Right atrium auricular region (tissue), 2 donors: ENCODE measurements at regions not wholly inside any gene's neighbourhood (a gene's known extent, or its start where the extent isn't known, plus 50 kb on each side); places are given as distances from the start of the nearest gene placed in this dataset.

Source experiments
- DNase-seq: peaks from one replicate; pipeline ENCODE4 v3.0.0-alpha.2; 2019; ENCODE audit warnings: low spot score
- H3K27ac ChIP-seq, 2 donors: fragments of 200-600 bp; sonication (generic); 1 replicate in 1 of 2; 2 replicates in 1 of 2; pipeline ENCODE4 v1.5.1; 2016 to 2019
- H3K27me3 ChIP-seq, 2 donors: fragments of 200-600 bp; sonication (generic); one replicate each; pipeline versions ENCODE4 v1.5.1 to v1.6.0; 2017 to 2019
- H3K36me3 ChIP-seq: fragments of 200-600 bp; sonication (generic); one replicate; pipeline ENCODE4 v1.5.1; 2016
- H3K4me1 ChIP-seq, 2 donors: fragments of 200-600 bp; sonication (generic); one replicate each; pipeline versions ENCODE4 v1.5.1 to v1.6.0; 2017 to 2019
- H3K4me3 ChIP-seq, 2 donors: fragments of 200-600 bp; sonication (generic); 1 replicate in 1 of 2; 2 replicates in 1 of 2; pipeline ENCODE4 v1.5.1; 2017 to 2019; ENCODE audit warnings: mild to moderate bottlenecking in 1 of 2, moderate library complexity in 1 of 2
- H3K9me3 ChIP-seq, 2 donors: fragments of 200-600 bp; sonication (generic); one replicate each; pipeline ENCODE4 v1.5.1; 2019
- CTCF ChIP-seq, 2 donors: fragments of 200-600 bp; sonication (generic); IDR thresholded peaks; one replicate each; pipeline ENCODE4 v1.5.1; 2019; ENCODE audit warnings: antibody characterized with exemption in 2 of 2

- H3K36me3 ChIP-seq, result no peaks in the 10 kb centered on the region
- H3K27ac ChIP-seq, result no peak overlapping the region
- H3K4me3 ChIP-seq, result no peak overlapping the region
- H3K27me3 ChIP-seq, result no peaks in the 10 kb centered on the region
- no peaks in the 10 kb centered on the region for H3K4me1 ChIP-seq
- H3K9me3 ChIP-seq, result peaks cover 0 to 11% of the 10 kb centered on the region in 2 donors
- DNase-seq, result no peak
- no peak for TF ChIP-seq CTCF (IDR thresholded peaks at IDR 0.05)
Measured at GRCh38 chr9:86675805-86676204, 271.5 kb downstream of the GAS1 start.

GRCh38 chr9:86674487-86674886 lies 272.8 kb downstream of the GAS1 start:
- H3K4me3 ChIP-seq, result no peak overlapping the region
- no peaks in the 10 kb centered on the region for H3K36me3 ChIP-seq
- no peak for TF ChIP-seq CTCF (IDR thresholded peaks at IDR 0.05)
- peaks cover 0 to 19% of the 10 kb centered on the region in 2 donors for H3K9me3 ChIP-seq
- H3K27ac ChIP-seq, result no peak overlapping the region
- no peak for DNase-seq
- no peaks in the 10 kb centered on the region for H3K27me3 ChIP-seq
- H3K4me1 ChIP-seq, result no peaks in the 10 kb centered on the region

- H3K4me3 ChIP-seq, result no peak overlapping the region
- no peak for DNase-seq
- no peaks in the 10 kb centered on the region for H3K27me3 ChIP-seq
- no peak overlapping the region for H3K27ac ChIP-seq
- no peak for TF ChIP-seq CTCF (IDR thresholded peaks at IDR 0.05)
- no peaks in the 10 kb centered on the region for H3K4me1 ChIP-seq
- H3K9me3 ChIP-seq, result peaks cover 0 to 19% of the 10 kb centered on the region in 2 donors
- H3K36me3 ChIP-seq, result no peaks in the 10 kb centered on the region
Measured at GRCh38 chr9:86672966-86673365, 274.3 kb downstream of the GAS1 start.

GRCh38 chr9:86672301-86672700 lies 275.0 kb downstream of the GAS1 start:
- Histone ChIP-seq H3K9me3 (peaks cover 0 to 19% of the 10 kb centered on the region in 2 donors), H3K27me3 (no peaks in the 10 kb centered on the region), H3K4me1 (no peaks in the 10 kb centered on the region), H3K27ac (no peak overlapping the region), H3K36me3 (no peaks in the 10 kb centered on the region), H3K4me3 (no peak overlapping the region)
- DNase-seq, result no peak
- TF ChIP-seq CTCF (IDR thresholded peaks at IDR 0.05), result no peak

GRCh38 chr9:86671018-86671417 lies 276.3 kb downstream of the GAS1 start:
- no peak for TF ChIP-seq CTCF (IDR thresholded peaks at IDR 0.05)
- Histone ChIP-seq H3K4me1 (no peaks in the 10 kb centered on the region), H3K27ac (no peak overlapping the region), H3K36me3 (no peaks in the 10 kb centered on the region), H3K9me3 (peaks cover 0 to 19% of the 10 kb centered on the region in 2 donors), H3K27me3 (no peaks in the 10 kb centered on the region), H3K4me3 (no peak overlapping the region)
- DNase-seq, result no peak

GRCh38 chr9:86670536-86670935 lies 276.8 kb downstream of the GAS1 start:
- Histone ChIP-seq H3K27me3 (no peaks in the 10 kb centered on the region), H3K4me3 (no peak overlapping the region), H3K4me1 (no peaks in the 10 kb centered on the region), H3K36me3 (no peaks in the 10 kb centered on the region), H3K9me3 (peaks cover 0 to 19% of the 10 kb centered on the region in 2 donors), H3K27ac (no peak overlapping the region)
- DNase-seq, result no peak
- TF ChIP-seq CTCF (IDR thresholded peaks at IDR 0.05), result no peak
